Activated CD8-positive, alpha-beta memory T cell treated with anti-CD3 and anti-CD28 coated beads, Interleukin-2, amount 50 U/mL, for 4 hours (primary cell): ENCODE measurements at regions not wholly inside any gene's neighbourhood (a gene's known extent, or its start where the extent isn't known, plus 50 kb on each side); places are given as distances from the start of the nearest gene placed in this dataset.
"Not testable (repeated sequence)": the region's sequence is repeated elsewhere in the genome, so short reads cannot be mapped to it uniquely, and the experiment has no call there.

Source experiments
- DNase-seq: peaks from one replicate; pipeline ENCODE4 v3.0.0-alpha.2; 2020

DNA sequence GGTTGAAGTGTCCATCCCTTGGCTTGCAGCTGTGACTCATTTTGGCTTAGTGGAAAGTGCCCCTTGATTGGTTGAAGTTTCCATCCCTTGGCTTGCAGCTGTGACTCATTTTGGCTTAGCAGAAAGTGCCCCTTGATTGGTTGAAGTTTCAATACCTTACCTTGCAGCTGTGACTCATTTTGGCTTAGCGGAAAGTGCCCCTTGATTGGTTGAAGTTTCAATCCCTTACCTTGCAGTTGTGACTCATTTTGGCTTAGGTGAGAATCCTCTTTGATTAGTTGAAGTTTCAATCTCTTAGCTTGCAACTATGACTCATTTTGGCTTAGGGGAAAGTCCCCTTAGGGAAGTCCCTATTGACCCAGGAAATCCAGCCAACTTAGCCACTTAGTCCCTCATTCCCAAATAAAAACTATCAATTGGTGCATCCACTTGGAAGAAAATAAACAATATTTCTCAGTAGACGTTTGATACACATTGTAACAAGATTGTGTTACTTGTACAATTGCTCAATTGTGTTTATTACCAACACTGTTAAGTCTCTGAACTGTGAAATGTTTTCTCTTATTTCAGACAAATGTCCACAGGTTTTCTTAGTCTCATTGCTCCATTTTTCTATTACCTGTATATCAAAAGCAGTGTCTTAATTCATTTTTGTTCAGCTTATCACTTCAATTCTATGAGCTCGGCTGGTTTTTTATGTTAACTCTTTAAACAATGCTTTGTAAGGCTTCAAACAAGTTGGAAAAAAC lies 2308.8 kb upstream of the ACO1 start:
- DNase-seq: no peak

DNA sequence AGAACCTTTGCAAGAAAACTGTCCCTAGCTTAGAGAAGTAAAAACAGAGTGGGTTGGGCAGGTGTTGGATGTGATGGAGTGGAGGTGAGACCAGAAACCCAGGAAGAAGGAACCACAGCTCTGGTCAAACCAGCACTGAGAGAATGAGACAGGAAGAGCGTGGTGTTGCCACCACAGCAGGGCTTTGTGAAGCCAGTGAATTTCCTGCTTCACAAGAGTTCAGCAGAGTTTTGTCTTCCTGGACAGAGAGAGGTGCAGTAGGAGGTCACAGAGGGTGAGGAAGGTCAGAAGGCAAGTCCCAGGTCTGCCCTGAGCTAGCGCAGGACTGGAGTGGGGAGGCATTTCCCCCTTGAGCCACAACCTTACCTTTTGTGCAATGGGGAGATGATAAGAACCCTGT lies 2306.2 kb upstream of the ACO1 start:
- DNase-seq: no peak

DNA sequence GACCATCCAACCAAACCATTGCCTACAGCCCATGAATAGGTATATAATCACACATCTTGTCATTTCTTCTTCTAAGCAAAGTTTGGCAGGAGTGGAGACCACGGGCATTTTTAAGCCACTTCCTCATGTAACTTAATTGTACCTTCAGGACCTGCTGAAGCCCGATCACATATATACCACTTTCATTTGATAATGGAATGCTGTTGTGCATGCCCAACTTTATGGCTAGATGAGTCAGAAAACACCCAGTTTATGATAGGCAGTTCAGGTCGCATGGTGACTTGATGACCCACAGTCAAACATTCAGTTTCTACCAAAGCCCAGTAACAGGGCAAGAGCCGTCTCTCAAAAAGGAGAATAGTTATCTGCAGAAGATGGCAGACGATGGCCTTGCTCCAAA lies 2295.0 kb upstream of the ACO1 start:
- DNase-seq: no peak

DNA sequence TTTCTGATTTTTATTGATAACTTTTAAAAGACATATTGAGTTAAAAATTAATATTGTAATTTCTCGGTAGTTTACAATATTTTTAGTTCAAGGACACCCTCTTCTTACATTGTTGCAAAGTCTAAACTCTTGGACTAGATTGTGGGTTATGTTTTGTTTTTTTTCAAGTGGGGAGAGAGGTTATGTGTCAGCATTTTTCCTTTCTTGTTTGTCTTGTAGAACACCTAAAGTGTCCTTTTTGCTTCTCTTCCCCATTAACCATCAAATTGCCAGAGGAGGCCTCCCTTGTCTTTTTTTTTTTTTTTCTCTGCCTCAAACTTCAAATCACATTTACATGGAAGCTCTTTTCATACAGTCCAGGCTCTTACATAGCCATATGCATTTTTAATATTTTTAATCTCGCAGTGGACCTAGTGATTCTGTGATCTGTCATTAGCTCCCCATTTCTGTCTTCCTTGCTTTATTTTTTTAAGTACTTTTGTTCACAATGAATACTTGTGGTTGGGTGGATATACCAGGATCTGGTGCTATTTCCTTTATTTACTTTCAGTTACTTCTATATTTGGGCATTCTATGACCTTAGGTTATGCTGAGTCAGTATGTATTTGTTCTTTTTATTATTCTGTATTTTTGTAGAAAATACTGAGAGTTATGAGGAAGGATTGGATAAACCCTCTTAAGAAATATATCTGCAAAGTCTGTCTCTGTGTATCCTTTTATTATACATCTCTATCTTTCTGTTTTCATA lies 2280.6 kb upstream of the ACO1 start:
- DNase-seq: no peak

DNA sequence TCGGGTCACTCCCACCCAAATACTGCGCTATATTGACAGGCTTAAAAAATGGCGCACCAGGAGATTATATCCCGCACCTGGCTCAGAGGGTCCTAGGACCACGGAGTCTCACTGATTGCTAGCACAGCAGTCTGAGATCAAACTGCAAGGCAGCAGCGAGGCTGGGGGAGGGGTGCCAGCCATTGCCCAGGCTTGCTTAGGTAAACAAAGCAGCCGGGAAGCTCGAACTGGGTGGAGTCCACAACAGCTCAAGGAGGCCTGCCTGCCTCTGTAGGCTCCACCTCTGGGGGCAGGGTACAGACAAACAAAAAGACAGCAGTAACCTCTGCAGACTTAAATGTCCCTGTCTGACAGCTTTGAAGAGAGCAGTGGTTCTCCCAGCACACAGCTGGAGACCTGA lies 2277.3 kb upstream of the ACO1 start:
- DNase-seq: not testable (repeated sequence)

DNA sequence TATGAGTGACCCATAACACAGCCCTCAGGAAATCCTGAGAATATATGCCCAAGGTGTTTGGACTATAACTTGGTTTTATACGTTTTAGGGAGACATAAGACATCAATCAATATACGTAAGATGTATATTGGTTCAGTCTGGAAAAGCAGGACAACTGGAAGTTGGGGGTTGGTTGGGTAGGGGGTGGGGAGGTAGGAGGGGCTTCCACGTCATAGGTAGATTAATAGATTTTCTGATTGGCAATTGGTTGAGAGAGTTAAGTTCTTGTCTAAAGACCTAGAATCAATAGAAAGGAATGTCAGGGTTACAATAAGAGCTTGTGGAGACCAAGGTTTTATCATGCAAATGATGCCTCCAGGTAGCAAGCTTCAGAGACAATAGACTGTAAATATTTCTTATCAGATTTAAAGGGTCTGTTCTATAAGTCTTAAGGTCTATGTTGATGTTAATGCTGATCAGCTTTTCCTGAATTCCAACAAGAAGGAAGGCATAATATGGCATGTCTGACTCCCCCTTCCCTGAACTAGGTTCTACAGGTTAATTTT lies 2267.7 kb upstream of the ACO1 start:
- no peak for DNase-seq

DNA sequence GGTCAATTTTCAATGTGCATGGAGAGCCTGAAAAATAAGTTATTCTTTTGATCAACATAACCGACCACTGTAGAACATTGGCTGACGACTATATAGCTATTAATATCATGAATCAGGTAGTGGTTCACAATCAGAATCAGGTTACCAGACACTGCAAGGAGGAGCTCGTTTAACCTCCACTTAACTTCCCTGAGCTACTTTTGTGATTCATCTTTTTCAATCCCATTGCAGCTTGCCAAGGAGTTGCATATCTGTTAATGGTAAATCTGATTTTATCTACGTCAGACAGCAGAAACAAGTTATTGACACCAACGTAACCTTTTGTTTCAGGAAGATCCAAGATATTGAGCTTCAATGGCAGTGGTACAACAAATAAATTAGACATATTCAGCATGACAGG lies 2263.8 kb upstream of the ACO1 start:
- DNase-seq: no peak

DNA sequence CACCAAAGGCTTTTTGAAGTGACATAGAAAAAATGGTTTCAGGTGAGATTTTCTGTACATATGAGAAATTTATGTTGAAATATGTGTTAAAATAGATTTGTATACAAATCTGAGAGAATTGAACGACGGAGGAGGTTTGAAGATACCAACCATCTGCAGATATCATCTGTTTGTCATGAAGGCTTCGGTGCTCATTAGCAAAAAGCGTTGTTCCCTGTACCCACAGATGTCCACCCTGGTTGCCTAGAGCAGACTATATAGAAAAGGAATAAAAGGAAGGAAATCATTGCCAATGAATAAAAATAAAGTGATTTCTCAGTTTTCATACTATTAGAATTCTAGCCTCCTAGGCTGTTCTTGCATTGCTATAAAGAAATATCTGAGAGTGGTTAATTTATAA lies 2262.8 kb upstream of the ACO1 start:
- DNase-seq: no peak

DNA sequence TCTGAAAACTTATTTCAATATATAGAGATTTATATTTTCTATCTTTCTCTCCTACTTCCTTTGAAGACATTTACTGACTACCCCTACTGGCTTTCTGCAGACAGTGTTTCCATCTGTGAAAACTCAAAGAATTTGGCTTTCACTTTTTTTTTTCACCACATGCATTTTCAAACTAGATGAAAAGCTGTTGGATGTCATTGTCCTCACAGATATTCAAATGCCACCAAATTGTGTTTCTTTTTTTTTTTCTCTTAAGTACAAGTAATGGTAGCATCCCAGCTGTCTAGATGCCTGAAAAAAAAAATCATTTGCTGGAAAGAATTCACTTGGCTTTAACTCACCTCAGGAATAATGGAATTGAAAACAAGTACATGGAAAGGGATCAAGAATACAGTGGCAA lies 2258.6 kb upstream of the ACO1 start:
- no peak for DNase-seq

DNA sequence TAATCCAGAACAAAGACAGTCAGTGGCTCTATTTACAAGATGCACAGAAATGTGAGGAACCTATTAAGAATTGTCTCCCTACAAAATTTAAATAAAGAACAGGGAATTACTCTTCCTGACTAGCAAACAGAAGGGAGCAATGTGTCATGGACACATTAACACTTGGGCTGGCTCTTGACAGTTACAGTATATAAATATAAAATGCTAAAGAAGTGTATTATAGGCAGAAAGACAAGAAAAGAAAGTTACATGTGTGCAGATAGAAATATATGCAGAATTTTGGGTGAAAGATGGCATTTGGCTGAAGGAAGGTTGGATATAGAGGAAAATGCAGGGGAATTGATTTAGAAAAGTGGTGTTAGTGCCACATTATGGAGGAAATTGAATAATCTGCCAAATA lies 2257.1 kb upstream of the ACO1 start:
- no peak for DNase-seq

DNA sequence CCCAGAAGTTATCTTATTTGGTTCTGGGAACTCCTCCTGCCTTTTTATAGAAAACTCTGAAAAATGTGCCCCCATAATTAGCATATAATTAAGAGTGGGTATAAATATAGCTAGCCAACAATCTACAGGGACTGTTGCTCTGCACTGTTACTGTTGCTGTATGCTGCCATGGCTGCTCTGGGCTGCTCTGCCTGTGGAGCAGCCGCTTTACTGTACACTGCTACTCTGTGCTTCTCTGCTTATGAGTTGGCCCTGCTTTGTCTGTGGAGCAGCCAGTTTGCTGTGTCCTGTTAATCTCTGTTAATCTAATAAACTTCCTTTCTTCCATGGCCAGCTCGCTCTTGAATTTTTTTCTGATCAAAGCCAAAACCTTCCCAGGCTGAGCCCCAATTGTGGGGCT lies 2244.0 kb upstream of the ACO1 start:
- DNase-seq: no peak

DNA sequence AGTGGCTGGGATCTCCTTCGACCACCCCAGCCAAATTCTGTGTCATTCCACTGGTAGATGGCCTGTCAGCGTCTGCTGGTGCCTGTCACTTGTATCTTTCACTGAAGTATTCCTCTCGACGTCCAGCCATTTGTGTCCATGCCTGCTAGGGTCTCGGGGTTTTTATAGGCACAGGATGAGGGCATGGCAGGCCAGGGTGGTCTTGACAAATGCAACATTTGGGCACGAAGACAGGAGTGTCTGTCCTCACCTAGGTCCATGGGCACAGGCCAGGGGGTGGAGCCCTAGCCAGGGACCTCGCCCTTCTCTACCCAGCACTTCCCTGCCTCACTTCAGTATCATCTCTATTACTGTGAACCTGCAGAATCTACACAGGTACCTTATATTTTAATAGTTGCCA lies 2223.9 kb upstream of the ACO1 start:
- no peak for DNase-seq

DNA sequence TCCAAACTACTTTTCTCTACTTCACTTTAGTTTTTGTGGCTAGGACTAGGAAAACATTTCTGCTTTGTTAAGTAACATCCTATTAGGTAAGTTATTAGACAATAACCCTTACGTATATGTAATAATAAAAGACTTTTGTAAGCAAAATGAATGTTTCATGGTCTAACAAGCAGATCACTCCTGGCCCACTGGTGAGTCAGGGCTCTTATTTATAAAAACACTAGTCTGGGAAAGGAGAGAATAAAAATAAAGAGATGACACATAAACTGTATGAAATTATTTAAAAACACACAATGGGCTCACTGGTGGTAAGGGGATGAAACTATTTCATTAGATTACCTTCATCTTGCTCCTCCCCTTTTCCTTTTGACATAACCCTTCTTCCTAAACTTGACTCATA lies 2212.2 kb upstream of the ACO1 start:
- DNase-seq: no peak

DNA sequence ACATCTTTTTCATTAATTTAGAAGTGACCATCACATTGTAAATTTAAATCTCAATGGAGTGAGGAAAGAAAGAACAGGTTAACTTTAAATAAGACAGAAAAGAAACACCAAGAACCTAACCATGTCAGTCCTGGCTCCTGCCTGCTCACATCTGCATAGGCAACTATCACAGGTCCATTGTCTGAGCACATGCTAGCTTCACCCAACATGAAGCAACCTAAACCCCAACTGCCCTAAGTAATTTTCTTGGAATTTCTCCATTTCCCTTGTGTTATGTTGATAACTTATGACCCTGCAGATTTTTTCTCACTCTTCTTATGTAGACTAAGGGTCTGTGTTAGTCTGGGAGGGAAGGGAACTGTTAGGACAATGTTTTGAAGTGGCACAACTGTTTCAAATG lies 2205.8 kb upstream of the ACO1 start:
- DNase-seq: no peak

DNA sequence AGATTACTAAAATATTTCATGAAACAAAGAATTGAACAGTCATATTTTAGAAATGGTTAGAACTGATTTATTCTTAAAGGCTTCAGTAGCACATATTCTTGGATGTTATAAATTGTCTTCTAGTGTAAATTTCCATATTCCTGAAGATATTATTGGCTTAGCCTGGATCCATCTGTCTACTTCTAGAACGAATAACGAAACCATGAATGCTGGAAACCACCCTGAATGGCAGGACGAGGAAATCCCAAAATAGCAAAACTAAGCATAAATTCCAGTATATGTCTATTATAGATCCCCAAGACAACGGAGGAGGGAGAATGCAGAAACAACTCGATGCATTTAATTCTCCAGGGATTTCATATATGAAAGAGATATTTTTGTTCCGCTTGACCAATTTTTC lies 2191.0 kb upstream of the ACO1 start:
- no peak for DNase-seq

DNA sequence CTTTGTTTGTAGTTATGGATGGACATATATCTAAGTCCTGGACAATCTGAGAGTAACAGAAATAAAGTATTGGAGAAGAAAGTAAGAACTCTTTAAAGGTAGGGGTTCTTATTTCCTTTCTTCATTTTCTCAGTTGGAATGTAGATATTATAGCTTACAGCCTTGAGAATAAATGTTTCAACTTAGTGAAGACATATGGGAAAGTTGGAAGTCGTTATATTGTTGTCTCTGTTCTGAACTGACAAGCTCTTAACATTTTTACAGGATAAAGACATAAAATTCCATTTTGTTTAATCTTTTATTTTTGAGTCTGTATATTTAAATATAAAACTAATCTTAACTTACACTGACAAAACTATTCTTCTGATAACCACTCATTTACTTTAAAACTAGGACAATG lies 2187.5 kb upstream of the ACO1 start:
- no peak for DNase-seq

DNA sequence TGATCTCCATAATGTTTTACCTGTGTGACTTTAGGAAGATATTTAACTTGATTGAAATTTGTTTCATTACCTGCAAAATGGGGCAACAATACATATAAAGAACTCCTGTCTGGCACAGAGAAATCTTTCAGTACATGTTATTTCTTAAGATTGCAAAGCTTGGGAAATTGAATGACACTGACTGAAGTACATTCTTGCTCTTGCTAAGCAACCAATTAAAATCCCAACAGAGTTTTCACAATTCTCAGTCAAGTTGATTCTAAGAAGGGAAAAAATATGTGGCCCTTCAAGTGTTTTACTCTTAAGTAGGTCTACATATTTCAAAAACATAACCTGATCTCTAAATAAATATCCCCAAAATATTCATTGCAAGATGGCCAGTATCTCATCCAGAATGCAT lies 2187.0 kb upstream of the ACO1 start:
- DNase-seq: no peak

DNA sequence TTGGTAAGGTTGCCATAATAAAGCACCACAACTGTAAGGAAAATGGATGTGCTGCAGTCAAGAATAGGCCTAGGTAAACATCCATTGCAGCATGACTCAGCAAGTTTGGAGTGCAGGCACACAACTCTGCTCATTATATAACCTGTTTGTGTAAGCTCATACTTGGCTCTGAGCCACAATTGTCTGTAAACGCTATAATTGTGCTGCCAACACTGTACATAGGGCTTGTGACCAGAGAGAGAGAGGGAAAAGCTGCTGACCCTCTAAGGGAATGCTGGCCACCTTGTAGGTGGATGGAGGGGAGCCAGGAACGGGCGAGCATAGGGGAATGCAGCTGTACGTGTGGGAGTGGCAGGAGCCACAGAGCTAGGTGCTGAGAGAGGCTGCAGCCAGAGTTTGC lies 2186.5 kb upstream of the ACO1 start:
- DNase-seq: no peak

DNA sequence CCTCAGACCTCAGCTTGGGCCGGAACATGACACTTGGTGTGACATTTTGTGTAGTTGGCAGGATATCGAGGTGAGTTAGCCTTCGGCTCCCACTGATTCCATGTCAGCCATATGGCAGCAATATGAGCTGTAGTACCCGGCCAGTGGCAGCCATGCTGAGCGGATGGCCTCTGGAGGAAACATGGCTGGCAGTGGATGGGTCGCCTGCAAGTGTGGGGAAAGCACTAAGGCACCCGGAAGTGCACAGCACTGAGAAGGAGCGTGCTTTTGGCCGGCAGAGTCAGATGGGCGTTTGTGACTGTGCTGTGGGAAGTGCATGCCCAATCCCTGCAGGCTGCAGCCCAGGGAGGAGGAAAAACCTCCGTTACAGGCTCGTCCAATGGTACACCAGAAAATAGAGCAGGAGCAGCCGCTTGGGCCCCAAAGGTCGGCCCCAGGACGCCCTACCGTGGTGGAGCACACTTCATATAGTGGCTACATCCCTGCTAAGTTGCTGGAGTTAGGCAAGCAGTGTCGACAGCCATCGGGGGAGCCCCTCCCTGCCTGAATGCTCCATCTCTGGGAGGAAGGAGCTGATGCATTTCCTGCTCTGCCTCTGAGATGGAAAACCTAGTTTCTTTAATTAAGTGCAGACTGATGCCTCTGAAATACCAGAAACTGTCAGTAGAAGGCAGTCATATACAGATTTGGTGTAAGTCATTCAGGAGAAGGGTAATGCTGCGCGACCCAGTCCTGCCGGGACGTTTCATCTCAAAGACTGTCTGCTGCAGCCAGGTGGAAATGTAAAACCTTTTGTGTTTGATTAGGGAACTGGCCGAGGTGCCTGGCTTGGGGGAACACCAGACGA lies 2185.8 kb upstream of the ACO1 start:
- no peak for DNase-seq

DNA sequence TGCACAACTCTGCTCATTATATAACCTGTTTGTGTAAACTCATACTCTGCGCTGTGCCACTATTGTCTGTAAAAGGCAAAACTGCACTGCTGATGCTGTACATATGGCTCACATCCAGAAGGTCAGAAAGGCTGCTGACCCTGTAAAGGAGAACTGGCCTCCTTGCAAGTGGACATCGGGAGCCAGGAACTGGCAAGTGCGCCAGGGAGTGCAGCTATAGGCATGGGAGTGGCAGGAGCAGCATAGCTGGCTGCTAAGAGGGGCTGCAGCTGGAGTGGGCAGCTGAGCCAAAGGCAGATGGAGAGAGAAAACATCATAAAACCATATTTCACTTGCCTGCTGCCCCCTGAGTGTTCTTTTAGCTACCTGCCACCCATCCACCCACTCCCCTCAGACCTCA lies 2183.4 kb upstream of the ACO1 start:
- DNase-seq: no peak

DNA sequence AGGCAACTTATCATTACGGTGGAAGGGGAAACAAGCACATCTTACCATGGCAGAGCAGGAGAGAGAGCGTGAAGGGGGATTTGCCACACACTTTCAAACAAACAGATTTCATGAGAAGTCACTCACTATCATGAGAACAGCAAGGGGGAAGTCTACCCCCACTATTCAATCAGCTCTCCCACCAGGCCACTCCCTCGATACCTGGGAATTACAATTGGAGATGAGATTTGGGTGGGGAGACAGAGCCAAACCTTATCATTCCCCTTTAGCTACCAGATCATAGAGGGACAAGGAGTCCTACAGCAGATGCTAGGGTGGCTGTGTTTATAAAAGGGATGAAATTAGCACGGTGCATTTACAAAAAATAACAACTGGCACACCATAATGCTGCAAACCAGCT lies 2149.4 kb upstream of the ACO1 start:
- no peak for DNase-seq

DNA sequence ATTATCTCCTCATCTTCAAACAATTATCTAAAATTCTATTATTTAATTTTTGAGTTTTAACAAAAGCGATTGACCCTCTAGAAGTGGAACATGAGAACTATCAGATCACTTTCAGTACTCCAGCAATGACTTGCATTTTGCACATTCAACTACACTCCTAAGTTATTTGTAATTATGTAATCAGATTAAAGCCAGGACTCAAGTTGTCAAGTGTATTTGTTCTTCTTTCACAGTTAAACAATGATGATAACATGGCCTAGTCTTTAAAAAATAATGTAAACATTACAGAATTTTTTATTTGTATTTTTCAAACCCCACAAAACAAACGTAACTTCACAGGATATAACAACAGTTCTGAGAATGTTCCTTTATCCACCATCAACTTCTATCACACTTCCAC lies 2148.9 kb upstream of the ACO1 start:
- no peak for DNase-seq

DNA sequence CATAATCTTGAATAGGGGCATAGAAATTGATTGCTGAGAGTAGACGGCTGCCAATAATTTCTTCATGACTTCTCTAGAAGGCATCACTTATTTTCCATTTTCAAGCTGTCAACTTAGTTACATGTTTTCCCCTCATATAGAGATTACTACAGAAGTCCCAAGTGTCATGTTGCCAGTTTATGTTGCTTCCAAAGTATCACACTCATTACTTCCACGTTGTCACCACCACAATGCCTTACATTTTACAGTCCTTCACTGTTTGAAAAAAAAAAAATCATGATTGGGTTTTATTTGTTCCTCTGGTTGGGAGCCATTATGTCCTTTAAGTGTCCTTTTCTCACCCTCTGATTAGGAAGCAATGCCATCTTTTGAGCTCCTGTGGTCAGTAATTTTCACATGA lies 2144.6 kb upstream of the ACO1 start:
- no peak for DNase-seq

DNA sequence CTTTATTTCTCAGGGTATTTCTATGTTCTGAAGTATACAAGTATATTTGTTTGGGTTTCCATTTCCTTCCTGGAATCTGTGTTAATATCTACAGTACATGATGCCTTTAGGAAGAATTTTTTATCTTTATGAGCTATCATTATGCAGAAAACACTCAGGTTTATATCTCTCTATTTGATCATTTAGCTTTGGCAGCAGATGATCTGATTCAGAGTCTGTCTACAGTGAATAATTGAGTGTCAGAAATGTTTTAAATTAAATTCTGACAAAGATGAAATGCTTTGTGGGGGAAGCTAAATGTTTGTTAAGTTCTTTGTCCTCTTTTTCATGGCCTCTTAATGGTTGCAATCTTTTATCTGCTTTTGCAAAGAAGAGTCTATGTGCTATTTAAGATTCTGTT lies 2141.0 kb upstream of the ACO1 start:
- no peak for DNase-seq
